Activated B cell treated with CpG ODN at 0.5 μM for 24 hours (primary cell): ENCODE measurements at regions not wholly inside any gene's neighbourhood (a gene's known extent, or its start where the extent isn't known, plus 50 kb on each side); places are given as distances from the start of the nearest gene placed in this dataset.

Source experiments
- ATAC-seq: fragments of 200-7000 bp; cut with Tn5 transposase; one replicate; pipeline ENCODE4 v1.10.0; 2021; ENCODE audit warnings: low read depth, mild to moderate bottlenecking, moderate library complexity
- CTCF ChIA-PET: fragments of 350-600 bp; sonication (Branson Sonifier 250); formaldehyde crosslinking; loops from one replicate; lab custom pipeline; 2021; ENCODE audit warnings: antibody characterized with exemption; lab: Charles Lee
- POLR2A ChIA-PET: fragments of 350-600 bp; sonication (Branson Sonifier 250); formaldehyde crosslinking; loops from one replicate; lab custom pipeline; 2021; ENCODE audit warnings: antibody characterized with exemption; lab: Charles Lee
- DNase-seq: peaks from one replicate; pipeline ENCODE4 v3.0.0; 2022
- H3K27ac Mint-ChIP-seq: one replicate; pipeline ENCODE4 v1.8.0; 2020; ENCODE audit warnings: mixed read lengths
- H3K27me3 Mint-ChIP-seq: one replicate; pipeline ENCODE4 v1.8.0; 2021; ENCODE audit warnings: mixed read lengths
- H3K36me3 Mint-ChIP-seq: one replicate; pipeline ENCODE4 v1.8.0; 2021; ENCODE audit warnings: low read depth, mixed read lengths
- H3K4me1 Mint-ChIP-seq: one replicate; pipeline ENCODE4 v1.8.0; 2021; ENCODE audit warnings: mixed read lengths
- H3K4me3 Mint-ChIP-seq: one replicate; pipeline ENCODE4 v1.8.0; 2020; ENCODE audit warnings: mild to moderate bottlenecking, mixed read lengths
- H3K9me3 Mint-ChIP-seq: one replicate; pipeline ENCODE4 v1.8.0; 2020; ENCODE audit warnings: mixed read lengths
- CTCF ChIP-seq: fragments of 200-600 bp; IDR thresholded peaks from one replicate; pipeline ENCODE4 v1.8.0; 2022; ENCODE audit warnings: antibody characterized with exemption, mild to moderate bottlenecking
- intact Hi-C: fragments of 100-400 bp; cut with micrococcal nuclease; formaldehyde crosslinking; loops from one replicate; pipeline ENCODE4 v1.15.1; 2024

- Mint-ChIP-seq H3K4me1 (no peaks in the 10 kb centered on the region), H3K9me3 (peaks cover 14% of the 10 kb centered on the region), H3K27ac (no peak overlapping the region), H3K36me3 (no peaks in the 10 kb centered on the region), H3K4me3 (no peak overlapping the region), H3K27me3 (no peaks in the 10 kb centered on the region)
- intact Hi-C loops = no loop called here
- ATAC-seq = no peak
- TF ChIP-seq CTCF = no peak
- DNase-seq = no peak
- POLR2A ChIA-PET = no interaction called here
- CTCF ChIA-PET = no interaction called here
These were observed 299.2 kb downstream of the TOX3 start for GRCh38 chr16:52247737-52248136.

GRCh38 chr16:52238710-52239109 lies 308.2 kb downstream of the TOX3 start:
- Mint-ChIP-seq H3K27ac (no peak overlapping the region), H3K9me3 (no peaks in the 10 kb centered on the region), H3K4me1 (no peaks in the 10 kb centered on the region), H3K27me3 (no peaks in the 10 kb centered on the region), H3K4me3 (no peak overlapping the region), H3K36me3 (no peaks in the 10 kb centered on the region)
- no peak for TF ChIP-seq CTCF
- no peak for ATAC-seq
- intact Hi-C loops = no loop called here
- no peak for DNase-seq
- POLR2A ChIA-PET = no interaction called here
- CTCF ChIA-PET = no interaction called here

GRCh38 chr16:52237823-52238222 lies 309.1 kb downstream of the TOX3 start:
- Mint-ChIP-seq H3K4me3 (no peak overlapping the region), H3K9me3 (no peaks in the 10 kb centered on the region), H3K4me1 (no peaks in the 10 kb centered on the region), H3K27ac (no peak overlapping the region), H3K27me3 (no peaks in the 10 kb centered on the region), H3K36me3 (no peaks in the 10 kb centered on the region)
- DNase-seq (no peak), ATAC-seq (no peak)
- intact Hi-C loops = no loop called here
- POLR2A ChIA-PET = no interaction called here
- CTCF ChIA-PET = no interaction called here
- TF ChIP-seq CTCF = no peak

- Mint-ChIP-seq H3K36me3 (no peaks in the 10 kb centered on the region), H3K4me1 (no peaks in the 10 kb centered on the region), H3K27me3 (no peaks in the 10 kb centered on the region), H3K9me3 (no peaks in the 10 kb centered on the region), H3K27ac (no peak overlapping the region), H3K4me3 (no peak overlapping the region)
- CTCF ChIA-PET = no interaction called here
- TF ChIP-seq CTCF = no peak
- POLR2A ChIA-PET = no interaction called here
- intact Hi-C loops = no loop called here
- DNase-seq (no peak), ATAC-seq (no peak)
These were observed 311.8 kb downstream of the TOX3 start for GRCh38 chr16:52235186-52235585.

GRCh38 chr16:52234626-52235025 lies 312.3 kb downstream of the TOX3 start:
- H3K27ac Mint-ChIP-seq = no peak overlapping the region
- H3K4me3 Mint-ChIP-seq = no peak overlapping the region
- ATAC-seq (no peak), DNase-seq (no peak)
- no peak for TF ChIP-seq CTCF
- intact Hi-C loops = no loop called here
- no peaks in the 10 kb centered on the region for H3K4me1 Mint-ChIP-seq
- no peaks in the 10 kb centered on the region for H3K36me3 Mint-ChIP-seq
- ChIA-PET CTCF (no interaction called here), POLR2A (no interaction called here)
- H3K9me3 Mint-ChIP-seq = no peaks in the 10 kb centered on the region
- no peaks in the 10 kb centered on the region for H3K27me3 Mint-ChIP-seq
